HEK293 (cell line): ENCODE measurements at regions not wholly inside any gene's neighbourhood (a gene's known extent, or its start where the extent isn't known, plus 50 kb on each side); places are given as distances from the start of the nearest gene placed in this dataset.

Experiments
- CTCF ChIA-PET: fragments of 350-600 bp; formaldehyde crosslinking; extraction: SDS; loops from one replicate; lab custom pipeline; 2021; ENCODE audit warnings: antibody characterized with exemption; lab: Yijun Ruan, JAX
- POLR2A ChIA-PET: fragments of 300-600 bp; formaldehyde crosslinking; extraction: SDS; loops from one replicate; lab custom pipeline; 2020; ENCODE audit warnings: antibody characterized with exemption, inconsistent platforms; lab: Yijun Ruan, JAX
- H3K27ac ChIP-seq: fragments of 200-500 bp; sonication (Bioruptor generic); 2 replicates; pipeline ENCODE4 v1.5.1; 2014; ENCODE audit warnings: low read depth, low read length, control low read depth, inconsistent platforms; ENCODE audit errors: extremely low read depth
- H3K36me3 ChIP-seq, 2 experiments: fragments of 200-500 bp in 1 of 2; sonication (Bioruptor generic) in 1 of 2; 1 replicate in 1 of 2; 2 replicates in 1 of 2; pipeline ENCODE4 v1.5.1; 2014 to 2017; ENCODE audit warnings: inconsistent platforms in 2 of 2, low read length in 2 of 2; ENCODE audit not compliant: control insufficient read depth in 2 of 2, insufficient read depth in 1 of 2
- H3K4me1 ChIP-seq: fragments of 200-500 bp; sonication (Bioruptor generic); 2 replicates; pipeline ENCODE4 v1.5.1; 2014; ENCODE audit warnings: mild to moderate bottlenecking, low read length, inconsistent platforms; ENCODE audit not compliant: control insufficient read depth, insufficient read depth
- H3K4me3 ChIP-seq: 2 replicates; pipeline ENCODE4 v1.5.1; 2011; ENCODE audit warnings: low read depth, mild to moderate bottlenecking, control low read depth, low read length, moderate library complexity
- H3K9me3 ChIP-seq: fragments of 200-500 bp; sonication (Bioruptor generic); 2 replicates; pipeline ENCODE4 v1.5.1; 2014; ENCODE audit warnings: low read depth, low read length, inconsistent platforms; ENCODE audit not compliant: control insufficient read depth, insufficient read depth
- CTCF ChIP-seq: fragments of 450-650 bp; formaldehyde crosslinking; IDR thresholded peaks from 2 replicates; pipeline ENCODE4 v1.5.1; 2016; ENCODE audit warnings: missing biosample characterization, missing genetic modification characterization
- KLF10 ChIP-seq: fragments of 450-650 bp; IDR thresholded peaks from 2 replicates; pipeline ENCODE4 v1.5.1; 2018; ENCODE audit warnings: missing biosample characterization, mild to moderate bottlenecking, missing genetic modification characterization
- MYNN ChIP-seq: fragments of 450-650 bp; formaldehyde crosslinking; IDR thresholded peaks from 2 replicates; pipeline ENCODE4 v1.5.1; 2016; ENCODE audit warnings: missing biosample characterization, missing genetic modification characterization, borderline replicate concordance
- RBAK ChIP-seq: fragments of 450-650 bp; formaldehyde crosslinking; IDR thresholded peaks from 2 replicates; pipeline ENCODE4 v1.5.1; 2016; ENCODE audit warnings: missing biosample characterization, missing genetic modification characterization
- ZNF280C ChIP-seq: fragments of 450-650 bp; formaldehyde crosslinking; IDR thresholded peaks from 2 replicates; pipeline ENCODE4 v1.5.1; 2016; ENCODE audit warnings: missing biosample characterization, missing genetic modification characterization
- ZNF280D ChIP-seq: fragments of 450-650 bp; formaldehyde crosslinking; IDR thresholded peaks from 2 replicates; pipeline ENCODE4 v1.5.1; 2016; ENCODE audit warnings: missing biosample characterization, missing genetic modification characterization
- ZNF426 ChIP-seq: fragments of 450-650 bp; formaldehyde crosslinking; IDR thresholded peaks from 2 replicates; pipeline ENCODE4 v1.5.1; 2017; ENCODE audit warnings: missing biosample characterization, missing genetic modification characterization, mild to moderate bottlenecking, inconsistent platforms, moderate library complexity
- ZNF529 ChIP-seq: fragments of 450-650 bp; formaldehyde crosslinking; IDR thresholded peaks from 2 replicates; pipeline ENCODE4 v1.5.1; 2017; ENCODE audit warnings: missing genetic modification characterization, missing biosample characterization; ENCODE audit not compliant: insufficient replicate concordance
- ZNF791 ChIP-seq: fragments of 450-650 bp; formaldehyde crosslinking; IDR thresholded peaks from 2 replicates; pipeline ENCODE4 v1.5.1; 2016; ENCODE audit warnings: missing biosample characterization, missing genetic modification characterization
- ZSCAN18 ChIP-seq: fragments of 450-650 bp; formaldehyde crosslinking; IDR thresholded peaks from 2 replicates; pipeline ENCODE4 v1.5.1; 2016; ENCODE audit warnings: missing biosample characterization, missing genetic modification characterization
- TF ChIP-seq, protein P1 (sequence below): fragments of 450-650 bp; formaldehyde crosslinking; conservative IDR thresholded peaks from 2 replicates; pipeline ENCODE4 v1.5.1; 2016; ENCODE audit warnings: low read depth, missing biosample characterization, missing genetic modification characterization
- TF ChIP-seq, protein P2 (sequence below): IDR thresholded peaks from 2 replicates; pipeline ENCODE4 v1.6.1; 2011; ENCODE audit warnings: mild to moderate bottlenecking, low read depth, low read length, borderline replicate concordance
- TF ChIP-seq, protein P3 (sequence below): fragments of 450-650 bp; IDR thresholded peaks from 2 replicates; pipeline ENCODE4 v1.5.1; 2018; ENCODE audit warnings: missing biosample characterization, missing genetic modification characterization

DNA sequence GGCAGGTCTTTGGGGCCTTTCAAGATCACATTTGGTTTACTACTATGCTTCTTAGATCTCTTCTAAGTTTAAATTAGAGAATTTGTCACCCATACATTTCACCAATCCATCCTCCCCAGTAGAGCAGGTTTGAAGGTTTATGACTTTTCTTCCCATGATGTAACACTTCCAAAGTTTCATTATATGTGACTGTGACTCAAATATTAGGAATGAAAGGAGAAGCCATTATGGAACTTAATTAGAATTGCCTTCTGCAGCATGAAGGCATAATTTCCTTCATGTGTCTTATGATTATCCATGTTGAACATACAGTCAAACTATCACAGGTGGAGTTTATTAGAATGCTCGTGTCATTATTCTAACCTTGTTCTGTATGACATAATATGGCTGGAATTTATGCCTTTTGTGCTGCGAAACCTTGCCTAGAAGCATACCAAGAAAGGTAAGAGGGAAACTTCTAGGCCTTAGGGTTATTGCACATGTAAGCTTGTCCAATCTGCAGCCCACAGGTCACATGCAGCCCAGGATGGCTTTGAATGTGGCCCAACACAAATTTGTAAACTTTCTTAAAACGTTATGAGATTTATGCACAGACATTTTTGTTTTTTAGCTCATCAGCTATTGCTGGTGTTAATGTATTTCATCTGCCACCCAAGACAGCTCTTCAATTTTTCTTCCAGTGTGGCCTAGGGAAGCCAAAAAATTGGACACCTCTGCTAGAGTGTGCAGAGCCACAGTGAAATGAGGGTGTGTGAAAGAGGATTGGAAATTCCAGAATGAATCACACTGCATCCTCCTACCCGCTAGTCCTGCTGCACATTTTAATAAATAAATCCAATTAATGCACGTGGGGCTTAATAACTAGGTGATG is 133.6 kb downstream of the TMEM26 start:
- Histone ChIP-seq H3K4me1 (no peaks in the 10 kb centered on the region), H3K9me3 (no peaks in the 10 kb centered on the region), H3K4me3 (no peak overlapping the region), H3K27ac (no peak overlapping the region), H3K36me3 (no peaks in the 10 kb centered on the region)
- TF ChIP-seq ZNF529, result no peak
- ChIA-PET POLR2A (no interaction called here), CTCF (no interaction called here)

DNA sequence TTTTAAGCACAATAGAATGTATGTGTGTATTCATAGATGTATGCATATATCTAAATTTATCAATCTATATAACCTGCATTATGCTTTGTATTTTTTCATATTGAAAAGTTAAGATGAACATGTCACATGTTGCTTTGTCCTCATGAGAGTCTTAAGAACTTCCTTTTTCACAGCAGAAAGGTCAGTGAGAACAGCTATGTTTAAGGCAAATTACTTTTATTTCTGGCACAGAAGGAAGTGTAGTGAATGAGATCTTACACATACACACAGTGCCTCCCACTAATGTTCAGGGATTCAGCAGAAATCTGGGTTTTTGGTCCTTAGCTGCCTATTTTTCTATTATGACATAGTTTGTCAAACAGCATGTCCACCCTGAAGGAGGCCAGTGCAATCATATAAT is 134.8 kb downstream of the TMEM26 start:
- Histone ChIP-seq H3K27ac (no peak overlapping the region), H3K36me3 (no peaks in the 10 kb centered on the region), H3K4me3 (no peak overlapping the region), H3K9me3 (no peaks in the 10 kb centered on the region), H3K4me1 (no peaks in the 10 kb centered on the region)
- CTCF ChIA-PET, result no interaction called here
- POLR2A ChIA-PET, result no interaction called here
- TF ChIP-seq ZSCAN18 (tag by site-specific recombination) (no peak), CTCF (tag by site-specific recombination) (no peak), ZNF280D (tag by site-specific recombination) (no peak), ZNF426 (tag by site-specific recombination) (no peak)
- TF ChIP-seq, protein P1, sequence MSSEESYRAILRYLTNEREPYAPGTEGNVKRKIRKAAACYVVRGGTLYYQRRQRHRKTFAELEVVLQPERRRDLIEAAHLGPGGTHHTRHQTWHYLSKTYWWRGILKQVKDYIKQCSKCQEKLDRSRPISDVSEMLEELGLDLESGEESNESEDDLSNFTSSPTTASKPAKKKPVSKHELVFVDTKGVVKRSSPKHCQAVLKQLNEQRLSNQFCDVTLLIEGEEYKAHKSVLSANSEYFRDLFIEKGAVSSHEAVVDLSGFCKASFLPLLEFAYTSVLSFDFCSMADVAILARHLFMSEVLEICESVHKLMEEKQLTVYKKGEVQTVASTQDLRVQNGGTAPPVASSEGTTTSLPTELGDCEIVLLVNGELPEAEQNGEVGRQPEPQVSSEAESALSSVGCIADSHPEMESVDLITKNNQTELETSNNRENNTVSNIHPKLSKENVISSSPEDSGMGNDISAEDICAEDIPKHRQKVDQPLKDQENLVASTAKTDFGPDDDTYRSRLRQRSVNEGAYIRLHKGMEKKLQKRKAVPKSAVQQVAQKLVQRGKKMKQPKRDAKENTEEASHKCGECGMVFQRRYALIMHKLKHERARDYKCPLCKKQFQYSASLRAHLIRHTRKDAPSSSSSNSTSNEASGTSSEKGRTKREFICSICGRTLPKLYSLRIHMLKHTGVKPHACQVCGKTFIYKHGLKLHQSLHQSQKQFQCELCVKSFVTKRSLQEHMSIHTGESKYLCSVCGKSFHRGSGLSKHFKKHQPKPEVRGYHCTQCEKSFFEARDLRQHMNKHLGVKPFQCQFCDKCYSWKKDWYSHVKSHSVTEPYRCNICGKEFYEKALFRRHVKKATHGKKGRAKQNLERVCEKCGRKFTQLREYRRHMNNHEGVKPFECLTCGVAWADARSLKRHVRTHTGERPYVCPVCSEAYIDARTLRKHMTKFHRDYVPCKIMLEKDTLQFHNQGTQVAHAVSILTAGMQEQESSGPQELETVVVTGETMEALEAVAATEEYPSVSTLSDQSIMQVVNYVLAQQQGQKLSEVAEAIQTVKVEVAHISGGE (tag by site-specific recombination), result no peak
- TF ChIP-seq, protein P2, sequence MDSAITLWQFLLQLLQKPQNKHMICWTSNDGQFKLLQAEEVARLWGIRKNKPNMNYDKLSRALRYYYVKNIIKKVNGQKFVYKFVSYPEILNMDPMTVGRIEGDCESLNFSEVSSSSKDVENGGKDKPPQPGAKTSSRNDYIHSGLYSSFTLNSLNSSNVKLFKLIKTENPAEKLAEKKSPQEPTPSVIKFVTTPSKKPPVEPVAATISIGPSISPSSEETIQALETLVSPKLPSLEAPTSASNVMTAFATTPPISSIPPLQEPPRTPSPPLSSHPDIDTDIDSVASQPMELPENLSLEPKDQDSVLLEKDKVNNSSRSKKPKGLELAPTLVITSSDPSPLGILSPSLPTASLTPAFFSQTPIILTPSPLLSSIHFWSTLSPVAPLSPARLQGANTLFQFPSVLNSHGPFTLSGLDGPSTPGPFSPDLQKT, result no peak

GRCh38 chr10:61317706-61318105 is 135.5 kb downstream of the TMEM26 start:
- POLR2A ChIA-PET, result no interaction called here
- CTCF ChIA-PET, result no interaction called here
- Histone ChIP-seq H3K36me3 (no peaks in the 10 kb centered on the region), H3K4me1 (no peaks in the 10 kb centered on the region), H3K27ac (no peak overlapping the region), H3K4me3 (no peak overlapping the region), H3K9me3 (no peaks in the 10 kb centered on the region)
- TF ChIP-seq ZNF280C (tag by site-specific recombination) (no peak), ZNF791 (no peak), RBAK (no peak), KLF10 (no peak), MYNN (no peak)
- TF ChIP-seq, protein P3, sequence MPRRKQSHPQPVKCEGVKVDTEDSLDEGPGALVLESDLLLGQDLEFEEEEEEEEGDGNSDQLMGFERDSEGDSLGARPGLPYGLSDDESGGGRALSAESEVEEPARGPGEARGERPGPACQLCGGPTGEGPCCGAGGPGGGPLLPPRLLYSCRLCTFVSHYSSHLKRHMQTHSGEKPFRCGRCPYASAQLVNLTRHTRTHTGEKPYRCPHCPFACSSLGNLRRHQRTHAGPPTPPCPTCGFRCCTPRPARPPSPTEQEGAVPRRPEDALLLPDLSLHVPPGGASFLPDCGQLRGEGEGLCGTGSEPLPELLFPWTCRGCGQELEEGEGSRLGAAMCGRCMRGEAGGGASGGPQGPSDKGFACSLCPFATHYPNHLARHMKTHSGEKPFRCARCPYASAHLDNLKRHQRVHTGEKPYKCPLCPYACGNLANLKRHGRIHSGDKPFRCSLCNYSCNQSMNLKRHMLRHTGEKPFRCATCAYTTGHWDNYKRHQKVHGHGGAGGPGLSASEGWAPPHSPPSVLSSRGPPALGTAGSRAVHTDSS (tag by site-specific recombination), result no peak
